ENCODE measurements at regions not wholly inside any gene's neighbourhood (a gene's known extent, or its start where the extent isn't known, plus 50 kb on each side); places are given as distances from the start of the nearest gene placed in this dataset.

GRCh38 chr1:191734321-191734720 lies 423.9 kb upstream of the RGS18 start:
- CTCF ChIA-PET: no interaction called here
- TF ChIP-seq CTCF (IDR thresholded peaks at IDR 0.05; ENCODE audit: low read depth, low read length): no peak
- Histone ChIP-seq H3K9me3 (ENCODE audit: control insufficient read depth, insufficient read depth, low read length) (peaks cover 2% of the 10 kb centered on the region; the same call in 1 of the 2 replicates), H3K27me3 (ENCODE audit: control insufficient read depth, insufficient read depth, low read length) (no peaks in the 10 kb centered on the region), H3K27ac (ENCODE audit: low read depth, low read length) (no peak overlapping the region), H3K4me3 (ENCODE audit: low read depth, low read length) (no peak overlapping the region)
- POLR2A ChIA-PET: no interaction called here
- DNase-seq (ENCODE audit: low read depth, low spot score): no peak

- H3K27me3 ChIP-seq (ENCODE audit: control insufficient read depth, insufficient read depth, low read length): no peaks in the 10 kb centered on the region
- ChIA-PET CTCF (no interaction called here), POLR2A (no interaction called here)
- no peaks in the 10 kb centered on the region for H3K9me3 ChIP-seq (ENCODE audit: control insufficient read depth, insufficient read depth, low read length)
- no peak overlapping the region for H3K4me3 ChIP-seq (ENCODE audit: low read depth, low read length)
- no peak overlapping the region for H3K27ac ChIP-seq (ENCODE audit: low read depth, low read length)
- no peak for TF ChIP-seq CTCF (IDR thresholded peaks at IDR 0.05; ENCODE audit: low read depth, low read length)
- DNase-seq (ENCODE audit: low read depth, low spot score): no peak
Measured at GRCh38 chr1:191739544-191739943, 418.7 kb upstream of the RGS18 start.

GRCh38 chr1:191752342-191752741 lies 405.9 kb upstream of the RGS18 start:
- ChIA-PET POLR2A (no interaction called here), CTCF (interaction anchor here (0.6 kb wide), 1 partner anchor 464 kb away, joined by 3 read pairs; no protein-coding TSS in a partner anchor)
- H3K9me3 ChIP-seq (ENCODE audit: control insufficient read depth, insufficient read depth, low read length): no peaks in the 10 kb centered on the region
- H3K27me3 ChIP-seq (ENCODE audit: control insufficient read depth, insufficient read depth, low read length): no peaks in the 10 kb centered on the region
- TF ChIP-seq CTCF (IDR thresholded peaks at IDR 0.05; ENCODE audit: low read depth, low read length): no peak
- no peak overlapping the region for H3K4me3 ChIP-seq (ENCODE audit: low read depth, low read length)
- no peak overlapping the region for H3K27ac ChIP-seq (ENCODE audit: low read depth, low read length)
- no peak for DNase-seq (ENCODE audit: low read depth, low spot score)

- ChIA-PET CTCF (no interaction called here), POLR2A (no interaction called here)
- no peaks in the 10 kb centered on the region for H3K9me3 ChIP-seq (ENCODE audit: control insufficient read depth, insufficient read depth, low read length)
- DNase-seq (ENCODE audit: low read depth, low spot score): no peak
- H3K27ac ChIP-seq (ENCODE audit: low read depth, low read length): no peak overlapping the region
- H3K27me3 ChIP-seq (ENCODE audit: control insufficient read depth, insufficient read depth, low read length): no peaks in the 10 kb centered on the region
- no peak overlapping the region for H3K4me3 ChIP-seq (ENCODE audit: low read depth, low read length)
- TF ChIP-seq CTCF (IDR thresholded peaks at IDR 0.05; ENCODE audit: low read depth, low read length): no peak
Measured at GRCh38 chr1:191760016-191760415, 398.2 kb upstream of the RGS18 start.

- CTCF ChIA-PET: no interaction called here
Measured at GRCh38 chr1:191788551-191788950, 369.7 kb upstream of the RGS18 start.

More at GRCh38 chr1:191788551-191788950, 369.7 kb upstream of the RGS18 start:
- Histone ChIP-seq H3K4me3 (ENCODE audit: low read depth, low read length) (no peak overlapping the region), H3K27ac (ENCODE audit: low read depth, low read length) (no peak overlapping the region), H3K9me3 (ENCODE audit: control insufficient read depth, insufficient read depth, low read length) (no peaks in the 10 kb centered on the region), H3K27me3 (ENCODE audit: control insufficient read depth, insufficient read depth, low read length) (no peaks in the 10 kb centered on the region)
- POLR2A ChIA-PET: no interaction called here
- DNase-seq (ENCODE audit: low read depth, low spot score): no peak
- no peak for TF ChIP-seq CTCF (IDR thresholded peaks at IDR 0.05; ENCODE audit: low read depth, low read length)
